Medulla oblongata (tissue), 1 donor: ENCODE measurements at regions not wholly inside any gene's neighbourhood (a gene's known extent, or its start where the extent isn't known, plus 50 kb on each side); places are given as distances from the start of the nearest gene placed in this dataset.

ENCODE experiments used
- DNase-seq: peaks from one replicate; pipeline ENCODE4 v3.0.0-alpha.2; 2015; ENCODE audit errors: extremely low spot score

DNA sequence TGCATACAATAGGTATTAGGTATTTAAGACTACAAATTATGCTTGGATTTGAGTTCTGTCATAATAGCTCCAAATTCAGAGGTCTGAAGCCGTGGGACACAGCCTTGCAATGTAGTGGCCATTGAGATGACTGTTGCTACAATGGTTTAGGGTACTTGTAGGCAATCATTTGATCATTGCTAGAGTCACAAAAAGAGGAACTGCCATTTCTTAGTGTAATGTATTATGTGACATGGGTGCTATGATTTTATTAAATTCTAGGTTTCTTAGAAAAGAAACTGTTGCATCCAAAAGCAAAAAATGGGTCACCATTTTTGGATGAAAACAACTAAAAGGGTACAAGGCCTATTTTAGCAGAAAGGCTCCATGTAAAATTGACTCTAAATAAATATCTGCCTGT lies 129.9 kb upstream of the ZNF644 start:
- DNase-seq = no peak

DNA sequence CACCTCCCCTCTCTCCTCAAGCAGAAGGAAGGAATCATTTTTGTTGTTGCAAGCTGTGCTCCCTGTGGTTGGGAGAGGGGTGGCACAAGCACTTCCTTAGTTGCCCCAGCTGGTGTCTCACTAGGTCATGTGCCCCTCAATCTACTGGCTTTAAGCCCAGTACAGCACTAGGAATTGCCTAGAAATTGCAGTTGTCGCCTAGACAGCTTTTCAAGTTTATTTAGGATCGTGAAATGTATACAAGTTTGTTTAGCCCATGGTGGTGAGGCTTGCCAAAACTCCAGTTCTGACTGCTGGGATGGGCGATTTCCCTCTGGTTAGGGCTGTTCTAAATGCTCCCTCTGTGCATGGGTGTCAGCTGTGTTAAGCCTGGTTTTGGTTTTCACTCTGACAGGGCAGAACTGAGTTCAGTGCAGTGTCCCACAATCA lies 126.8 kb upstream of the ZNF644 start:
- DNase-seq = peak; percentile 50

DNA sequence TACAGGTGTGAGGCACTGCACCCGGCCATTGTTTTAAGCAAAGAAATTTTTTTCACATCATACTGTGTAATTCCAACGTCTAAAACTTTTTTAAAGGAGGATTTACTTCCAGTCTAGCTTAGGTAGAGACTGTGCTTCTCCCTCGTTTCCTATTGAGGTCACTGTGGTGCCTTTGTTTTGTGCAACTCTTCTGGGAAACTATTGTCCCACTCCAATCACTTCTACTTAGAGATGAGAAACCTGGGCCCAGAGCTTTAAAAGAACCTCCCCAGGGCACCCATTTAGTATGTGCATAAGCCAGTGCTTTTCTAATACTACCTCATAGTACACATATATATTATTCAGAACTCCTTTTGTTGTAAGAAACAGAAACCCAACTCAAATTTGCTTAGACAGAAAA lies 120.0 kb upstream of the ZNF644 start:
- DNase-seq = no peak

DNA sequence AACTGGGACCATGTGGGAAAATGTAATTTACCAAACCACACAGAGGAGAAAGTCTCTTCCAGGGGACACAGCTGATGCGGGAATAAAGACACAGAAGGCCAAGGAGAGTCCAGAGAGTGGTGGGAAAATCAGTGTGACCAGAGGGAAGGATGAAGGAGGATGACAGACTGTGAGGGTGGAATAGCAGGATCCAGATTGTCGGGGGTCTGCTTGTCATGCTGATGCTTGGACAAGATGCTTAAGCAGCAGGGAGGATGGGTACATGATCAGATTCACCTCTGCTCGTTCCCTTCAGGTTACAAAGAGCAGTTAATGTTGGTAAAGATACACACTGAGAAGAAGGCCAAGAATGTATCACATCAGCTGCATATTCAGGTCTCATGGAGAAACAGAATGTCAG lies 117.1 kb upstream of the ZNF644 start:
- DNase-seq = no peak

DNA sequence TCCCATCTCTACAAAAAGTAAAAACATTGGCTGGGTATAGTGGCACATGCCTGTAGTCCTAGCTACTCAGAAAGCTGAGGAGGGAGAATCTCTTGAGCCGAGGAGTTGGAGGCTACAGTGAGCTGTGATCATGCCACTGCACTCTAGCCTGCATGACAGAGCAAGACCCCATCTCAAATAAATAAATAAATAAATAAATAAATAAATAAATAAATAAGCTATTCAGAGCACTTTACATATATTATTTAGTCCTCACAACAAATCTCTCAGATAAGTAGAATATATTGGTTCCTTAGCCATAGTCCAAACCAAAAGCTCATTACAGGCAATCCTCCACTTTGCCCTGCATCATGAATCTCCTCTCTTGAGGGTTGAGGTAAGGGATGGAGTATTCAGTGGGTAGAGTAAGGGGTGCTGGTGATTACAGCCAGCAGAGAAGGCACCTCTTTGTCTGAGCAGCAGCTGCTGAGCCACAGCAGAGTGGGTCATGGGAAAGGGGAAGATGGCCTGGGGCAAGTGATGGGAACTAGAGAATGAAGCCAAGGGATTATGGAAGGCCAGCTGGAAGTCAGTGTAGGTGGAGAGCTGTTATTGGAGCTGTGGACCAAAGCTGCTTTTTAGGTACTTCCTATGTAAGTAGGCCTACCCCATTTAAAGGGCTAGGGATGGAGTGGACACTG lies 115.5 kb upstream of the ZNF644 start:
- DNase-seq = no peak

DNA sequence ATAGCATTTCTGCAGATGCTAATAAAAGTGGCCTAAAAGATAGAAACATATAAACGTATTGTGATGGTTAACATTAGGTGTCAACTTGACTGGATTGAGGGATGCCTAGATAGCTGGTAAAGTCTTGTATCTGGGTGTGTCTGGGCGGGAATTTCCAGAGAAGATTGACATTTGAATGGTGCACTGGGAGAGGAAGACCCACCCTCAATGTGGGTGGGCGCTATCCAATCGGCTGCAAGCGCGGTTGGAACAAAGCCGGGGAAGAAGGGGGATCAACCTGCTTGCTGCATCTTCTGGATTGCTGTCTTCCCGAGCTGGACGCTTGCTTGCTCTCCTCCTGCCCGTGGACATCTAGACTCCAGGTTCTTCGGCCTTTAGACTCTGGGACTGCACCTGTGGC lies 114.0 kb upstream of the ZNF644 start:
- no peak for DNase-seq

DNA sequence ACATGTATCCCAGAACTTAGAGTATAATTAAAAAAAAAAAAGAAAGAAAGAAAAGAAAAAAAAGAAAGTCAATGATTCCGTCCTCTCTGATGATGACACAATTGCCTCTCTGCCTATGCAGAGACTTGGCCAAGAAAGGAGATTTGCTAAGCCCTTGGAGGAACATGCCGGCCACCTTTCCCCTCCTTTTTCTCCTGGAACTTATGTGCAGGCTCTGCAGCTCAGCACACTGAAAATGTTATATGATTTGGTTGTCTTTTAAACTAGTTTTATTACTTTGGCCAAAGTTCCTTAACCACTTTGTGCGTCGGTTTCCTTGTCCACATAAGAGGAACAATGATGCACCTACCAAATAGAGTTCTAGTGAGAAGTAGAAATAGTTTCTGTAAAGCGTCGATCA lies 111.4 kb upstream of the ZNF644 start:
- no peak for DNase-seq

DNA sequence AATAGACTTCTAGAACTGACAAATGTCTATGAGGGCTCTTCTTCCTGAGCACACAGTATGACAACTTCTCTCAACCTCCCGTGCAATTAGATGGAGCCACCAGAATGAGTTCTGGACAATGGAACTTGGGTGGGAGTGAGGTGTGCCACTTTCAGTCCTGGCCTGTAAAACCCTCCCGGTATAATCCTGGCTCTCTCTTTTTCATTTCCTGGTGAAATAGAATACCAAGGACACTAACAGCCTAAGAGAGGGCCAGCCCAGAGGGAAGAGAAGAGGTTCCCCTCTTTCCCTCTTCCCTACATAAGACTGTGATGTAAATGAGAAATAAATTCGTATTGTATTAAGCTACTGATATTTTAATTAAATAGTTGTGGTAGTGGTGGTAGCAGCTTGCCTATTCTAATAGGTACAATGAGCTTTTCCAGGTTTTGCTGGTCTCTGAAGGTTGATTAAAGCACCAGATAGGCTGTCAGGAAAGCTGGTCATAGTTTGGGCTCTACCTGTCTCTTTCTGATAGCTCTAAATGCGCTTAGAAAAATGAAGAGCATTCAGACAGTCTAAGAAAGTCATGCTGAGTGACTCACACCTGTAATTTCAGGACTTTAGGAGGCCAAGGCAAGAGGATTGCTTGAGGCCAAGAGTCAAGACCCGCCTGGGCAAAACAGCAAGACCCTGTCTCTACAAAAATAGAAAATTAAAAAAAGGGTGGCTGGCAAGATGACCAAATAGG lies 108.6 kb upstream of the ZNF644 start:
- no peak for DNase-seq

DNA sequence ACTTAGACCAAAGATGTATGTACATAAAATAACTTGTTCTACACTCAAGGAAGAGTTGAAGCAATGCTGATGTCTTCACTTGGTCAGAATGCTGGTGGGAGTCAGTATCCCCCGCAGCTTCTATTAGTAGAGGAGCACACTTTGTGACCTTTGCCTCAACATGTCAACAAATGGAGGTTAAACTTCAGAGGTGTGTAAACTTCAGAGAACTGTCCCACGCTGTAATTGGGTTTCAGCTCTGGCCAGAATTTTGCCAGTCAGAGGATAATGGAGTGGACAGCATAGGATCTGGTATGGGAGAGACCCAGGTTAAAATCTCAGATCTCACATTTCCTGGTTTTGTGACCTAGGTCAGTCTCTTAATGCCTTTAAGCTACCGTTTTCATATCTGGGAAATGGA lies 107.6 kb upstream of the ZNF644 start:
- DNase-seq = no peak

DNA sequence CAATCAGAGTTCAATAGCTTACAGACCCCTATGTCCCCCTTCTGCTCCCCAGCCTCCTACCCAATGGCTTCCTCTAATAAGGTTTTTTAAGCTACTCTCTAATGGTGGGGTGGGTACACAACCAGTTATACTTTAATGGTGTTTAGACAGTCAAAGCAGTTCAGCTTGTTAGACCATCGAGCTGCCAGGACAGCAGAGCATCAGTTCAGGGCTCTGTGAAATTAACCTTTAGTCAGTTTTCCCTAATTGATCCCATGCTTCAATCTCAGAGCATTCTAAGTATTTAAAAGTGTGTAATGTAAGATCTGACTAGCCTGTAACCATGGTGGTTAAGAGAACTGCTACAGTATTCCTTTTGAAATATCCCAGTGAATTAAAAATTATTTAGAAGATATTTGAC lies 107.2 kb upstream of the ZNF644 start:
- no peak for DNase-seq

DNA sequence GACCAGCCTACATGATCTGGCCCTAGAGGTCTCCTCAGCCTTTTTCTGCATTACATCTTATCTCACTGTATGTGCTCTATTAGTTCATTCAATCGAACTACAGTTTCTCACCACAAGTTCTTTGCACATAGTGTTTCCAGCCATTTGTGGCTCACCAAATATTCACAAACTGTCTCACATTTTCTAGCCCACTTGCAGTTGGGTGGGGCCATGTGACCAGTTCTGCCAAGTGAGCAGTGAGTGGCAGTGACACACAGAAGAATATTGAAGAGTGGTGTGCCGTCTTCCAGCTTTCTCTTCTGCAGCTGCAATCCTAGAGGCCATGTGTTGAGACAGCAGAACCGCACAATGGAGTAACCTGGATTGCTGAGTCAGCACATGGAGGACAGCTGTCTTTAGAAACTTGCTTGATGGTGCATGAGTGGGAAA lies 103.2 kb upstream of the ZNF644 start:
- peak; percentile 6 for DNase-seq

DNA sequence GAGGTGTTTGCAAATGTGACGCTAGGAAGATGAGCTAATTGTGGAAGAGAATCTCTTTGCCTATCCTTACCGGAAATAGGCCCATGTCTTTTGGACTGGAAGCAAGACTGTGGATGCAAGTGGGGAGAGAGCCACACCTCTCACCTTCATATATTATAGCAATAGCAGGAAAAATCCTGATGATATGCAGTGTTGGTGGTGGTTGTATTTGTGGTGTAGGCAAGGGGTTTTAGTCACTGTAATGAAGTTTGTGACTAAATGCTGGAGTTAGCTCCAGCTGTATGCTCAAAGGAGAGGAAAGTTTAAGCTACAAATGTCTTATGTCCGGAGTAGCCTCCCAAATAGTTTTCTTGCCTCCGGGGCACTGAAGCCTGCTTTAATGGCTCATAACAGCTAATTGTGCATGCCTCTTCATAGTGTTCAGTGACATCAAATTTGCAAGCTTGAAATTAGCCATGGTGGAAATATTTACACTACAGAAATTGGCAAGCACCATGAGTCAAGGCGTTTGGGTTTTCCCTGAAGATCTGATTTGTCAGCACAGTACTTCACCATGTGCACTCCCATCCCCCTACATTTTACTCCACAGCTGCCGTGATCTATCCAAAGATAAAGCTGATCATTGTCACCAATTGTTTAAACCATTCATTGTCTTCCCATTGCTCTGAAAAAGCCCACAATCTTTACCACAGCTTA lies 102.6 kb upstream of the ZNF644 start:
- DNase-seq = no peak

DNA sequence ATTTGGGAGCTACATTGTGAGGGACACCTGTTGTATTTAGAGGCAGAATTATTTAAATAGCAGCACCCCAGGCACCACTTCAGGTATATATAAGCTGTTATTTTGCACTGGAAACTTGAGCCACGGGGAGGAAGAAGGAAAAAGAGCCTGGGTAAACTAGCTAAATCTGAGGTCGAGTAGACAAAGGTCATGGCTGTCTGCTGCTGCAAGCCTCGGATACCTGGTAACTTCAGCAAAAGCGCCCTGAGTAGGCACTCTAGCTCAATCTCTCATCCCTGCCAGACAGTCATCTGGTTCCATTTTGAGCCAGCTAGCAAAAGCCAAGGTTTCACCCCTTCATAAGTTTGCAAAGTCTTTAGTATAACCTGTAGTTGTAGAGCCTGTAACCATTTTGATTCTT lies 101.9 kb upstream of the ZNF644 start:
- DNase-seq = no peak

DNA sequence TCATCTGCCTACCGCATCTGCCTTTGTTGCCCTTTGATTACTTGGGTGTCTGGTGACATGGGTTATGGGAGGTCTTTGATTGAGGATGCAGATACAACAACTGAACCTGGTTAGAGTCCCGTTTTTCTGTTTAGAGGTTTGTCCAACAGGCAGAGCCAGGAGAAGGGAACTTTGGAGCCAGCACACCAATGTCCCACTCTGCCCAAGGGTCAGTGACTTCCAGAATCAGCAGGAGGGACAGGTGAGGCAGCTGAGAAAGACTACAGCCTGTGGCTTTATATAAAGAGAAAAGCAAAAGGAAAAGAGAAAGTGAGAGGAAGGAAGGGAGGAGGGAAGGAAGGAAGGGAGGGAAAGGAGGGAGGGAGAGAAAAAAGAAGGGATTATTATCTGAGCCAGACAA lies 101.5 kb upstream of the ZNF644 start:
- DNase-seq = no peak

DNA sequence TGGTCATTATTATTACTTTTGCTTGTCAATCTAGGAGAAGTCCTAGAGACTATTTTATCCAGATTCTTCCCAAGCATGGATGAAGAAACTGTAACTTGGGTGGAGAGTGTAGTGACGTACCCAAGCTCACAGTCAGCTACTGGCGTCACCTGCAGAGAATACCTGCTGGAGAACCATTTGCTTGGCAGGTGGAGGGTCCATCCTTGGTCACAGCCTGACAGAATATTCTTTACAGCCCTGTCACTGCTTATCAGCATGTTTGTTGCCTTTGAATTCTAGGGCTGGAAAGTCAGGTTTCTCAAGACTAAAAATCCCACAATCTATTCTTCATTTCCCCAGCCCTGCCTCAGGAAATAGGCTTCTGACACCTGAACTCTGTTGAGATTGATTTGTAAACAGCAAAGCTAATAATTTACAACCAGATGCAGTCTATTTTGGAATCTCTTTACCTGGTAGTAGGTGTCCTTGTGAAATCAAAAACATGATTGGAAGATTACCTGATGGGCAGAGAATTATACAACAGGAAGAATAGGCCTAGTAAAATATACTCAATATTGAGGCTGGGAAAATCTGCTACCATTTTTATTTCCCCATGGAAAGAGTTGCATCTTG lies 100.4 kb upstream of the ZNF644 start:
- DNase-seq = no peak

DNA sequence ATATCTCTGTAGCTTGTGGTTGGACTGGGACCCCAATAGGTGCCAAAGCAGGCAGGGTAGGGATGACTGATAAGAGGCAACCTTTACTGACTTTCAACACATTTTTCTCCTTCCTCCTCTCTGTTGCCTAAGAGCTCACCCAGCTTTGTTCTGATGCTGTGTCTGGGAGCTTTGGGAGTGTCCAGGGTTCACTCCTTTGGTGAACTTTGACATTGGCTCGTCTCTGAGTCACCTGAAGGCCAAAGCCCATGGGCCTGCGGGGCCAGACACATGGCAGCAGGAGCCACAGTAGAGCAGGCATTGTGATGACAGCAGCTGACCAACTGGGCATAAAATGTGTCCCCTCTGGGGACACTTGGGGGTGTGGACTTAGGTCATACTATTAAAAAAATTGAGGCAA lies 99.5 kb upstream of the ZNF644 start:
- no peak for DNase-seq

DNA sequence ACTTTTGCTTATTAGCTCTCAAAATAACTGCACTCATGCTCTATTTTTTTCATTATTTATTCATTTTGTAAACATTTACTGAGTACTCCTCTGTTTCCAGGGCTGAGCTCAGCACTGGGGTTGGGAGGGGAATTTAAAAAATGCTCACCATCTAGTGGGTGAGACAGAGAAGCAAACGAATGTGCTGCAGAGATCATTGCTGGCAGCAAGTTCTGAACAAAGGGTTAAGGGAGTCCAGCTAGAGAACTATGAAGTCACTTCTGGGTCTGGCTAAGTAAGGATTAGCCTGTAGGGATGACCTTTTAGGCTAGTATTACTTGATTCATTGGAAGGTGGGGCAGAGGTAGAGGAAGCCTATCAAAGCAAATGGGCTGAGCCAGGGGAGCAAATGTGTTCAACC lies 99.1 kb upstream of the ZNF644 start:
- no peak for DNase-seq

DNA sequence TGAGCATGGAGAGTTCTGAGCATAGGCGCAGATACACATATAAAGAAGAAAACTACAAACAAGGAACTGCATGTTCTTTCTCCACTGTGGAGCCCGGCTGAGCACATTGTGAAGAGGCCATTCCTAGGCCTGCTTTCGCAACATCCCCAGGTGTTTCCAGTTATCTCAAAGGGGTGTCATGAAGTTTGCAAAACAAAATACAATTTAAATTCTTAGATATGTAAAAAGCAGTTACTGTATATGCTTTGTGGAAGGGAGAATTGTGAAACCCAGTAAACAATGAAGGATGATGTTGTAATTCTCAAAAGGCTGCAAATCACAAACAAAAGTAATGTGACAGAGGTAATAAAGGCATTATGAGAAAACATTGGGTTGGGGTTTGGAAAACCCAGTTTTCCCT lies 98.6 kb upstream of the ZNF644 start:
- DNase-seq = no peak

DNA sequence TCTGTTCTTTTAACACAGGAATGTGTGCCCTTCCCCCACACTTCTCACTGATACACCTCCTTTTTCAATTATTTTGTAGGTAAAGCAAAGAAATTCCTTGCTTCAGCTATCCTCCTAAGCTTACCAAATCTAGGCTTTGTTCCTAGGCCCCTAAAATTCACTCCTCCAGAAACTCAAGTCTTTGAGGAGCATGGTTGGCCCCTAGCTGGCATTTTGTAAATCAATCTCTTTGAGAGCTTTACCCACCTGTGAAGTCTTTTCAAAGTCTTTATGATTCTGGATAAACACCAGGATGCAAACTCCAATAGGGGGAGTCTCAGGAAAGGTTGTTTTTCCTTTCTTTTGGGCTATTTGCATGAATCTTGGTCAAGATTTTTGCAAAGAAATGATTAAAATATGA lies 82.9 kb upstream of the ZNF644 start:
- DNase-seq = no peak

DNA sequence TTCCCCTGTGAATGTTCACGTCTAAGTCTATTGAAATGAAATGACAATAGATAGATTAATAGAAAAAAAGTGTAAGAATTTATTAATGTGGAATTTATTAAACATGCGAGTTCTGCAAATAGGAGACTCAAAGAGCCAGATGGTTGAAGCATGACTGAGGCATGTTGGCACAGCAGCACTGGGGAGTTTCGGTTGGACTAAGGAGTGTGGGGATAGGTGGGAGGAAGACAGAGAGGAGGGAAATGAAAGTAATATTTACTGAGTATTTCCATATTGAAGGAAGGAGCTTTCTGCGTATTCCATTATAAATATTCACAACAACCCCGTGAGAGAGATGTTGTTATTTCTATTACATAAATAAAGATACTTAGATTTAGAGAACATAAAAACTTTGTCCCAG lies 79.5 kb upstream of the ZNF644 start:
- DNase-seq = no peak

DNA sequence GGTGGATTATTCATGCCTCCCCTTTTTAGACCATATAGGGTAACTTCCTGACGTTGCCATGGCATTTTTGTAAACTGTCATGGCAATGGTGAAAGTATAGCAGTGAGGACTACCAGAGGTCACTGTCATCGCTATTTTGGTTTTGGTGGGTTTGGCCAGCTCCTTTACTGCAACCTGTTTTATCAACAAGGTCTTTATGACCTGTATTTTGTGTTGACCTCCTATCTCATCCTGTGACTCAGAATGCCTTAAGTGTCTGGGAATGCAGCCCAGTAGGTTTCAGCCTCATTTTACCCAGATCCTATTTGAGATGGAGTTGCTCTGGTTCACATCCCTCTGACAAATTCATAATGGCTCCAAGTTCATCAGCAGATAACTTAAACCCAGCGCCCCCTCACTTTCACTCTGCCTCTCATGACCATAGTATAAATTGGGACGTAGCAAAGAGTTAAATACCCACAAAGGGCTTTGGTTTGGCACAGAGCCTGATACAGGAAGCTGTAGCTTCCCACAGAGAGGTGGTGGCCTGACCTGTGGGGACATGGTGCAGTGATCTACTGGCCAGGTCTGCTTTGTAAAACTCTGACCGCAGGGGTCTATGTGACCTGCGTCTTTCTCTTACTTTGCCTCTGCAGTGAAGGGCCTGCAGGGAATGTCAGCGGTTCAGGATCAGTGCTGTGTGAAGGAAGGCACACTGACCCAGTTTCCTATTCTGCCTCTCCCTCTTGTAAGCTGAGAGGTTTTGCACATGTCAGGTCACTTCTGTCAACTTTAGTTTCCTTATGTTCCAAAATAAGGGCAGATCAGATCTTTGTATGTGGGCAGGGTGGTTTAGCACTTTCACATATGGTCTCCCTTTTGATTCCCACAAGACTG lies 78.1 kb upstream of the ZNF644 start:
- no peak for DNase-seq
